ENCODE measurements at regions not wholly inside any gene's neighbourhood (a gene's known extent, or its start where the extent isn't known, plus 50 kb on each side); places are given as distances from the start of the nearest gene placed in this dataset.

- TF ChIP-seq CTCF (IDR thresholded peaks at IDR 0.05) (no peak), POLR2A (IDR thresholded peaks at IDR 0.05) (no peak)
Observed at GRCh38 chr19:29299416-29300380, 86.7 kb upstream of the UQCRFS1 start.
